OCI-LY1 (cell line): ENCODE measurements at regions not wholly inside any gene's neighbourhood (a gene's known extent, or its start where the extent isn't known, plus 50 kb on each side); places are given as distances from the start of the nearest gene placed in this dataset.

Experiments
- EZH2 ChIP-seq: fragments of 200-600 bp; sonication (generic), shearing (Covaris generic); IDR thresholded peaks from 2 replicates; pipeline ENCODE4 v1.8.0; 2017; ENCODE audit warnings: borderline replicate concordance, mixed run types, mild to moderate bottlenecking, antibody characterized with exemption, low read length, moderate library complexity, mixed read lengths
- TF ChIP-seq, protein P1 (sequence below): fragments of 200-600 bp; sonication (generic), shearing (Covaris generic); IDR thresholded peaks from 2 replicates; pipeline ENCODE4 v1.5.1; 2017; ENCODE audit warnings: mild to moderate bottlenecking, antibody characterized with exemption, low read length, moderate library complexity, mixed read lengths

DNA sequence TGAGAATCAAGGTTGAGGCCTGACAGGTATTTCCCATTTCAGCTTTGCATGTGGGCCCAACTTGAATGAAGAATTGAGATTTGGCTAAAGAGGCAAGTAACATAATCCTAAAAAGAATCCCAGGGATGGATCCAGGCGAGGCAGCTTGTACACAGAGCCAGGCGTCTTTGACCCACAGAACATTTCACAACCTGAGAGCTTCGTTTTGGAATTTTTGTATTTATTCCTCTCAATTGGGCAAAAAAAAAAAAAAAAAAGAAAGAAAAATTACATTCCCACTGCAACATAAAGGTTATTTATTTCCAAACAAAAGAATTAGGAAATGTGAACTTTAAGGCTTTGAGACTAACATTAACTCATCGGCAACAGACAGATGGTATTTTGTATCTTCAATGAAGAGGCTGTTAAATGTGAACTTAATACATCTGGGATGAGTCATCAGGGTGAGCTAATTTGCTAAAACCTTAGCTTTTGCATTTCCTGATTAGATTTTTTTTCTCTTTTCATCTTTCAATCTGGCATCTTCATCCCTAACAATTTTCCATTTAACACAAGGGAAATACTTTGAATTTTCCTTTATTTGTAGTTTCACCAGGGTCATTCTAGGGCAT lies 478.5 kb upstream of the TNP1 start:
- TF ChIP-seq, protein P1, sequence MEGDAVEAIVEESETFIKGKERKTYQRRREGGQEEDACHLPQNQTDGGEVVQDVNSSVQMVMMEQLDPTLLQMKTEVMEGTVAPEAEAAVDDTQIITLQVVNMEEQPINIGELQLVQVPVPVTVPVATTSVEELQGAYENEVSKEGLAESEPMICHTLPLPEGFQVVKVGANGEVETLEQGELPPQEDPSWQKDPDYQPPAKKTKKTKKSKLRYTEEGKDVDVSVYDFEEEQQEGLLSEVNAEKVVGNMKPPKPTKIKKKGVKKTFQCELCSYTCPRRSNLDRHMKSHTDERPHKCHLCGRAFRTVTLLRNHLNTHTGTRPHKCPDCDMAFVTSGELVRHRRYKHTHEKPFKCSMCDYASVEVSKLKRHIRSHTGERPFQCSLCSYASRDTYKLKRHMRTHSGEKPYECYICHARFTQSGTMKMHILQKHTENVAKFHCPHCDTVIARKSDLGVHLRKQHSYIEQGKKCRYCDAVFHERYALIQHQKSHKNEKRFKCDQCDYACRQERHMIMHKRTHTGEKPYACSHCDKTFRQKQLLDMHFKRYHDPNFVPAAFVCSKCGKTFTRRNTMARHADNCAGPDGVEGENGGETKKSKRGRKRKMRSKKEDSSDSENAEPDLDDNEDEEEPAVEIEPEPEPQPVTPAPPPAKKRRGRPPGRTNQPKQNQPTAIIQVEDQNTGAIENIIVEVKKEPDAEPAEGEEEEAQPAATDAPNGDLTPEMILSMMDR = no peak
- no peak for TF ChIP-seq EZH2
